Stimulated activated naive CD8-positive, alpha-beta T cell treated with anti-CD3 and anti-CD28 coated beads, Interleukin-15, Interleukin-2, amounts not matched to agents 100 U/mL and 50 U/mL, for 24 hours (primary cell): ENCODE measurements at regions not wholly inside any gene's neighbourhood (a gene's known extent, or its start where the extent isn't known, plus 50 kb on each side); places are given as distances from the start of the nearest gene placed in this dataset.

ENCODE experiments used
- ATAC-seq: fragments of 150-1000 bp; cut with Tn5 transposase; one replicate; pipeline ENCODE4 v1.10.0; 2021
- DNase-seq: peaks from one replicate; pipeline ENCODE4 v3.0.0; 2021

GRCh38 chr1:30419831-30420230 lies 303.6 kb downstream of the MATN1 start:
- ATAC-seq = no peak
- no peak for DNase-seq

- ATAC-seq (no peak), DNase-seq (no peak)
Observed at GRCh38 chr1:30418939-30419720, 304.3 kb downstream of the MATN1 start.

- ATAC-seq = no peak
- no peak for DNase-seq
Observed at GRCh38 chr1:30418061-30418938, 305.1 kb downstream of the MATN1 start.

GRCh38 chr1:30417701-30418046 lies 305.7 kb downstream of the MATN1 start:
- ATAC-seq = no peak
- DNase-seq = no peak

GRCh38 chr1:30417001-30417700 lies 306.2 kb downstream of the MATN1 start:
- DNase-seq (no peak), ATAC-seq (no peak)

GRCh38 chr1:30416221-30416820 lies 307.1 kb downstream of the MATN1 start:
- ATAC-seq = no peak
- no peak for DNase-seq

- DNase-seq = no peak
- no peak for ATAC-seq
Observed at GRCh38 chr1:30415171-30415940, 308.0 kb downstream of the MATN1 start.

- no peak for DNase-seq
- no peak for ATAC-seq
Observed at GRCh38 chr1:30414851-30415165, 308.6 kb downstream of the MATN1 start.

- no peak for ATAC-seq
- DNase-seq = no peak
Observed at GRCh38 chr1:30414086-30414850, 309.1 kb downstream of the MATN1 start.

GRCh38 chr1:30413606-30414005 lies 309.8 kb downstream of the MATN1 start:
- DNase-seq (no peak), ATAC-seq (no peak)

- ATAC-seq (no peak), DNase-seq (no peak)
Observed at GRCh38 chr1:30413111-30413440, 310.3 kb downstream of the MATN1 start.

GRCh38 chr1:30412241-30413110 lies 310.9 kb downstream of the MATN1 start:
- no peak for DNase-seq
- peak; percentile 17 for ATAC-seq

GRCh38 chr1:30411206-30411605 lies 312.2 kb downstream of the MATN1 start:
- ATAC-seq (no peak), DNase-seq (no peak)

GRCh38 chr1:30410153-30410851 lies 313.1 kb downstream of the MATN1 start:
- DNase-seq (no peak), ATAC-seq (no peak)

GRCh38 chr1:30409476-30410152 lies 313.8 kb downstream of the MATN1 start:
- ATAC-seq = no peak
- no peak for DNase-seq

GRCh38 chr1:30407865-30408580 lies 315.4 kb downstream of the MATN1 start:
- ATAC-seq (no peak), DNase-seq (no peak)

GRCh38 chr1:30406996-30407864 lies 316.2 kb downstream of the MATN1 start:
- DNase-seq = no peak

More at GRCh38 chr1:30406996-30407864, 316.2 kb downstream of the MATN1 start:
- no peak for ATAC-seq
